ENCODE measurements at regions not wholly inside any gene's neighbourhood (a gene's known extent, or its start where the extent isn't known, plus 50 kb on each side); places are given as distances from the start of the nearest gene placed in this dataset.

GRCh38 chr4:17273047-17273446 is 238.8 kb downstream of the QDPR start:
- H3K9me3 Mint-ChIP-seq (ENCODE audit: low read depth, unreplicated experiment): no peaks in the 10 kb centered on the region
- H3K27ac Mint-ChIP-seq (ENCODE audit: unreplicated experiment): no peak overlapping the region
- H3K4me1 Mint-ChIP-seq (ENCODE audit: low read depth, unreplicated experiment): no peaks in the 10 kb centered on the region
- H3K4me3 Mint-ChIP-seq (ENCODE audit: low read depth, unreplicated experiment): no peak overlapping the region
- no peak for DNase-seq
- CTCF ChIA-PET: no interaction called here
- intact Hi-C loops (cut with micrococcal nuclease; ENCODE audit: unreplicated experiment): no loop called here
- peaks cover 33% of the 10 kb centered on the region for H3K27me3 Mint-ChIP-seq (ENCODE audit: unreplicated experiment)
- H3K36me3 Mint-ChIP-seq (ENCODE audit: insufficient read depth, unreplicated experiment): no peaks in the 10 kb centered on the region
- TF ChIP-seq CTCF (IDR thresholded peaks at IDR 0.05; ENCODE audit: unreplicated experiment): no peak
- no TSS peak for BruUV-seq (replicated peaks)

- DNase-seq: no peak
- CTCF ChIA-PET: interaction anchor here (0.6 kb wide), 1 partner anchor 1646 kb away, joined by 3 read pairs; no protein-coding TSS in a partner anchor
- intact Hi-C loops (cut with micrococcal nuclease; ENCODE audit: unreplicated experiment): no loop called here
- no peaks in the 10 kb centered on the region for H3K9me3 Mint-ChIP-seq (ENCODE audit: low read depth, unreplicated experiment)
- no peaks in the 10 kb centered on the region for H3K4me1 Mint-ChIP-seq (ENCODE audit: low read depth, unreplicated experiment)
- H3K4me3 Mint-ChIP-seq (ENCODE audit: low read depth, unreplicated experiment): no peak overlapping the region
- no peaks in the 10 kb centered on the region for H3K36me3 Mint-ChIP-seq (ENCODE audit: insufficient read depth, unreplicated experiment)
- peaks cover 42% of the 10 kb centered on the region for H3K27me3 Mint-ChIP-seq (ENCODE audit: unreplicated experiment)
- TF ChIP-seq CTCF (IDR thresholded peaks at IDR 0.05; ENCODE audit: unreplicated experiment): no peak
- BruUV-seq (replicated peaks): no TSS peak
- no peak overlapping the region for H3K27ac Mint-ChIP-seq (ENCODE audit: unreplicated experiment)
These were observed 239.7 kb downstream of the QDPR start for GRCh38 chr4:17272154-17272553.

GRCh38 chr4:17265653-17266052 is 246.2 kb downstream of the QDPR start:
- CTCF ChIA-PET: no interaction called here
- Mint-ChIP-seq H3K4me3 (ENCODE audit: low read depth, unreplicated experiment) (no peak overlapping the region), H3K27me3 (ENCODE audit: unreplicated experiment) (peaks cover 49% of the 10 kb centered on the region), H3K27ac (ENCODE audit: unreplicated experiment) (no peak overlapping the region), H3K36me3 (ENCODE audit: insufficient read depth, unreplicated experiment) (no peaks in the 10 kb centered on the region), H3K9me3 (ENCODE audit: low read depth, unreplicated experiment) (no peaks in the 10 kb centered on the region), H3K4me1 (ENCODE audit: low read depth, unreplicated experiment) (no peaks in the 10 kb centered on the region)
- intact Hi-C loops (cut with micrococcal nuclease; ENCODE audit: unreplicated experiment): no loop called here
- DNase-seq: no peak
- TF ChIP-seq CTCF (IDR thresholded peaks at IDR 0.05; ENCODE audit: unreplicated experiment): no peak
- BruUV-seq (replicated peaks): no TSS peak

GRCh38 chr4:17265139-17265538 is 246.8 kb downstream of the QDPR start:
- H3K4me1 Mint-ChIP-seq (ENCODE audit: low read depth, unreplicated experiment): no peaks in the 10 kb centered on the region
- no peak overlapping the region for H3K27ac Mint-ChIP-seq (ENCODE audit: unreplicated experiment)
- no TSS peak for BruUV-seq (replicated peaks)
- no peaks in the 10 kb centered on the region for H3K36me3 Mint-ChIP-seq (ENCODE audit: insufficient read depth, unreplicated experiment)
- intact Hi-C loops (cut with micrococcal nuclease; ENCODE audit: unreplicated experiment): no loop called here
- H3K4me3 Mint-ChIP-seq (ENCODE audit: low read depth, unreplicated experiment): no peak overlapping the region
- TF ChIP-seq CTCF (IDR thresholded peaks at IDR 0.05; ENCODE audit: unreplicated experiment): no peak
- CTCF ChIA-PET: no interaction called here
- H3K9me3 Mint-ChIP-seq (ENCODE audit: low read depth, unreplicated experiment): no peaks in the 10 kb centered on the region
- peaks cover 44% of the 10 kb centered on the region for H3K27me3 Mint-ChIP-seq (ENCODE audit: unreplicated experiment)
- DNase-seq: no peak
